ENCODE measurements at regions not wholly inside any gene's neighbourhood (a gene's known extent, or its start where the extent isn't known, plus 50 kb on each side); places are given as distances from the start of the nearest gene placed in this dataset.

DNA sequence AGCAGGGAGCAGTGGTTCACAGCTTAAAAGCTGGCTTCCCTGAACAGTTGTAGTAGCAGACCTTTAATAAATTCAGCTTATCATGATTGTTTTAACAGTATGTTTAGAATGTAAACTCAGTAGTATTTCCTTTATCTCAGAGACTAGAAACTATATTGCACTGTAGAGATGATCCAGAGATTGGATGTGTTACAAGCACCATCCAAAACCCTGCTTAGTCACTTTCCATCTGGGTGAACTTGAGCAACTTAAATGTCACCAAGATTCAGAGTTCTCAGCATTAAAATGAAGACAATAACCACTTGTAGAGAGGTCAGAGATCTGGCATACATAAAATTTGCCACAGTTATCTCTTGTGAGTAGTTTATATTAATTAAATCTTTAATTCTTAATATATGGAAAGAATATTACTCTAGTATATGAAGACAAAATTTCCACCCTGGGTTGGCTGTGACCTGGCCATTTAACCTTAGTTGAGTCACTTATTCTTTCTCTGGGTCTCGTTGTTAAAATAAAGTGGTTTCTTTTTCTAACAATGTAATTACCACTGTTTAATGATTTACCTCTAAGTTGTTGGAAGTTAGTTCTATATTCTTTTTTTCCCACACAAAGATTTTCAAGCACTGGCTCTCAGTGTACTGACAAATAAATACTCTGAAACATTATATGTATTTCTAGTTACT lies 239.2 kb upstream of the FKBP1C start:
- Histone ChIP-seq H3K4me3 (no peak overlapping the region), H3K36me3 (no peaks in the 10 kb centered on the region), H3K27me3 (no peaks in the 10 kb centered on the region), H3K4me1 (no peaks in the 10 kb centered on the region), H3K9ac (ENCODE audit: low read depth in 2 of 2, low read length in 2 of 2) (no peak overlapping the region), H3K27ac (no peak overlapping the region), H3K9me3 (no peaks in the 10 kb centered on the region)
- intact Hi-C loops (cut with DNase I) = no loop called here
- TF ChIP-seq, protein P1, sequence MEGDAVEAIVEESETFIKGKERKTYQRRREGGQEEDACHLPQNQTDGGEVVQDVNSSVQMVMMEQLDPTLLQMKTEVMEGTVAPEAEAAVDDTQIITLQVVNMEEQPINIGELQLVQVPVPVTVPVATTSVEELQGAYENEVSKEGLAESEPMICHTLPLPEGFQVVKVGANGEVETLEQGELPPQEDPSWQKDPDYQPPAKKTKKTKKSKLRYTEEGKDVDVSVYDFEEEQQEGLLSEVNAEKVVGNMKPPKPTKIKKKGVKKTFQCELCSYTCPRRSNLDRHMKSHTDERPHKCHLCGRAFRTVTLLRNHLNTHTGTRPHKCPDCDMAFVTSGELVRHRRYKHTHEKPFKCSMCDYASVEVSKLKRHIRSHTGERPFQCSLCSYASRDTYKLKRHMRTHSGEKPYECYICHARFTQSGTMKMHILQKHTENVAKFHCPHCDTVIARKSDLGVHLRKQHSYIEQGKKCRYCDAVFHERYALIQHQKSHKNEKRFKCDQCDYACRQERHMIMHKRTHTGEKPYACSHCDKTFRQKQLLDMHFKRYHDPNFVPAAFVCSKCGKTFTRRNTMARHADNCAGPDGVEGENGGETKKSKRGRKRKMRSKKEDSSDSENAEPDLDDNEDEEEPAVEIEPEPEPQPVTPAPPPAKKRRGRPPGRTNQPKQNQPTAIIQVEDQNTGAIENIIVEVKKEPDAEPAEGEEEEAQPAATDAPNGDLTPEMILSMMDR (IDR thresholded peaks at IDR 0.05) = no peak
- DNase-seq = no peak

DNA sequence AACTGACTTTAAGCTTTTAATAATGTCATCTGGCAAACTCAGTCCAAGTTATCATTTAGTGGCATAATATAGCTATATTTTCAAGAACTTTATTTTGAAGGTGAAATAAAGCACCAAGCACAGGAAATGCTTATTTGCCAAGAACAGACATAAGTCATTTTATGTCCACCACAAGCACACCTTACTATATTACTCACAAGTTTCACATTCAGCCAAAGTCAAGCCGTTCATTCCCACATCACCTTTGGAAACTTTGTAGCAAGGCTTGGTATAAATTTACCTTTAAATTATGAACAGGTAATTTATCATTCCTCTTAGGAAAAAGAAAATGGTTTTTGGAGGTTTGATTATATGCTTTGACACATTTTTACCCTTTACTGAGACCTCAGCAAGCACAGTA lies 236.8 kb upstream of the FKBP1C start:
- Histone ChIP-seq H3K4me1 (no peaks in the 10 kb centered on the region), H3K4me3 (no peak overlapping the region), H3K9me3 (no peaks in the 10 kb centered on the region), H3K36me3 (no peaks in the 10 kb centered on the region), H3K27ac (no peak overlapping the region), H3K9ac (ENCODE audit: low read depth in 2 of 2, low read length in 2 of 2) (no peak overlapping the region), H3K27me3 (no peaks in the 10 kb centered on the region)
- intact Hi-C loops (cut with DNase I) = no loop called here
- no peak for DNase-seq
- TF ChIP-seq, protein P1 (IDR thresholded peaks at IDR 0.05) = no peak

DNA sequence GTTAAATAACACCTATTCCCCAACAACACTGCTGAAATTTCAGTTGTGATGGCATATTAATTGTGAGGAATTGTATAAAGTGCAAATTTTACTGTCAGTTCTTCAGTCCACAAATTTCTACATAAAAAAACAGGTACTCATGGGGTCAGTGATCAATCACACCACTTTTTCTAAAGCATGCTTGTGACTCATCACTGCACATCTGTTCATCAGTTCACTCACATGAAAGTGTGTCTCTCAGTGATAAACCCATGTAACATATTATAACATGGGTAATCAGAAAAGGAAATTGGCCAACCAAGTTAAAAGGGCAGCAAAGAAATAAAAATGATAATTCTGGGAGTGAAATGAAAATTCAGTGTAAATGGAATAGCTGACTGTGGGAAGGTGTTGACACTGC lies 234.7 kb upstream of the FKBP1C start:
- no peak overlapping the region for H3K4me3 ChIP-seq
- H3K27ac ChIP-seq = no peak overlapping the region
- intact Hi-C loops (cut with DNase I) = no loop called here
- DNase-seq = no peak
- H3K36me3 ChIP-seq = no peaks in the 10 kb centered on the region
- H3K27me3 ChIP-seq = no peaks in the 10 kb centered on the region
- no peak overlapping the region for H3K9ac ChIP-seq (ENCODE audit: low read depth in 2 of 2, low read length in 2 of 2)
- H3K9me3 ChIP-seq = no peaks in the 10 kb centered on the region
- TF ChIP-seq, protein P1 (IDR thresholded peaks at IDR 0.05) = no peak
- no peaks in the 10 kb centered on the region for H3K4me1 ChIP-seq

DNA sequence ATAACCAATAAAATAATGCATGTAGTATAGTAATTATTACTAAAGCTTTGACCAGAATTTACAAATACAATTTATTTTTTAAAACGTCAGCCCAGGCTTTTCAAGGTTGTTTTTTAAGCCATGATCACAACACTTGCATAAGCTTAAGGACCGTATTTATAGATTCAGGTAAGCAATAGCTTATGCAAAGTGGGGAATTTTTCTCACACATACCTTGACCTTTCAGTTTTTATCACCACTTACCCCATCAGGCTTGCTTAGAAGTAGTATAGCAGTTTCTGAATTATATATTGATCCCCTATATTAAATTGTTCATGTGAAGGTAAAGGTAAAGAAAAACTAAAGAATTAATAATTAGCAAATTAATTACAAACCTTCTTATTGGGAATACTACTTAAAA lies 232.3 kb upstream of the FKBP1C start:
- TF ChIP-seq, protein P1 (IDR thresholded peaks at IDR 0.05) = no peak
- Histone ChIP-seq H3K36me3 (no peaks in the 10 kb centered on the region), H3K27me3 (no peaks in the 10 kb centered on the region), H3K9me3 (no peaks in the 10 kb centered on the region), H3K9ac (ENCODE audit: low read depth in 2 of 2, low read length in 2 of 2) (no peak overlapping the region), H3K4me1 (no peaks in the 10 kb centered on the region), H3K4me3 (no peak overlapping the region), H3K27ac (no peak overlapping the region)
- intact Hi-C loops (cut with DNase I) = no loop called here
- DNase-seq = no peak

DNA sequence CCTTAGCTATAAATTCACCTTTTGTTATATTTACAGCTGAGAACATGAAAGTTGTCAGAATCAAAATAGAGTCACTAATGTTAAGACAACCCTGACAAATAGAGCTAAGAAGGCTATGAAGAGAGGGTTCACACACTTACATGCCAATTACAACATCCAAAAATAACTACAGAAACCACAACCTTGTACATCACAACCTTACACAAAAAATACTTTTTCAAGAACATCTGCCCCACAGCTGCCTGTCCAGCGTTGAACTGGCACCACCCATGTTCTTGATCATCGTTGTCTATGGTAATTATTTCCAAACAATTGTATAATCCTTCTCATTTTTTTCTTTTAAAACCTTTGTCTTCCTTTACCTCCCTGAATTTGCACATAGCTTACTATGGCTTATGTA lies 231.2 kb upstream of the FKBP1C start:
- DNase-seq = no peak
- H3K9ac ChIP-seq (ENCODE audit: low read depth in 2 of 2, low read length in 2 of 2) = no peak overlapping the region

More for the DNA sequence above, 231.2 kb upstream of the FKBP1C start:
- H3K27ac ChIP-seq = no peak overlapping the region
- no peaks in the 10 kb centered on the region for H3K27me3 ChIP-seq
- no peaks in the 10 kb centered on the region for H3K9me3 ChIP-seq
- H3K4me1 ChIP-seq = no peaks in the 10 kb centered on the region
- H3K4me3 ChIP-seq = no peak overlapping the region
- TF ChIP-seq, protein P1 (IDR thresholded peaks at IDR 0.05) = no peak
- intact Hi-C loops (cut with DNase I) = no loop called here
- no peaks in the 10 kb centered on the region for H3K36me3 ChIP-seq

Measured in colonic mucosa (tissue), 4 donors.